Testis (tissue), 2 donors: ENCODE measurements at regions not wholly inside any gene's neighbourhood (a gene's known extent, or its start where the extent isn't known, plus 50 kb on each side); places are given as distances from the start of the nearest gene placed in this dataset.
A peak's percentile ranks its signal among the peaks of the same experiment; 100 is the strongest.

Source experiments
- DNase-seq: peaks from one replicate; pipeline ENCODE4 v3.0.0-alpha.2; 2019
- H3K27ac ChIP-seq, 2 donors: fragments of 200-600 bp; sonication (generic); one replicate each; pipeline ENCODE4 v1.5.1; 2019
- H3K27me3 ChIP-seq: fragments of 200-600 bp; sonication (generic); one replicate; pipeline ENCODE4 v1.5.1; 2019
- H3K36me3 ChIP-seq: fragments of 200-600 bp; sonication (generic); one replicate; pipeline ENCODE4 v1.5.1; 2017; ENCODE audit warnings: low read depth; ENCODE audit errors: missing control alignments
- H3K4me1 ChIP-seq: fragments of 200-600 bp; sonication (generic); one replicate; pipeline ENCODE4 v1.5.1; 2019
- H3K4me3 ChIP-seq, 2 donors: fragments of 200-600 bp; sonication (generic); one replicate each; pipeline ENCODE4 v1.5.1; 2017 to 2019
- H3K9me3 ChIP-seq: fragments of 200-600 bp; sonication (generic); one replicate; pipeline ENCODE4 v1.5.1; 2017
- CTCF ChIP-seq, 3 experiments: fragments of 450-650 bp in 2 of 3; fragments of 200-600 bp in 1 of 3; sonication (generic) in 1 of 3; IDR thresholded peaks; one replicate each; pipeline ENCODE4 v1.5.1; 2016 to 2019; ENCODE audit warnings: antibody characterized with exemption in 3 of 3, mild to moderate bottlenecking in 2 of 3, moderate library complexity in 1 of 3
- POLR2A ChIP-seq: fragments of 450-650 bp; IDR thresholded peaks from one replicate; pipeline ENCODE4 v1.6.1; 2017; ENCODE audit warnings: antibody characterized with exemption, mild to moderate bottlenecking, moderate library complexity
- WGBS, 2 donors: methylation state at CpG; one replicate each; pipeline ENCODE4 v1.1.5; 2018; 5-methylcytosine and 5-hydroxymethylcytosine counted together
- intact Hi-C: fragments of 100-400 bp; cut with DNase I; formaldehyde crosslinking; loops from one replicate; pipeline ENCODE4 v1.15.1; 2023; ENCODE audit warnings: low total_unique reads

GRCh38 chr4:65798498-65799127, 128.3 kb upstream of the EPHA5 start:
- no peaks in the 10 kb centered on the region for H3K9me3 ChIP-seq
- H3K36me3 ChIP-seq: no peaks in the 10 kb centered on the region
- H3K4me3 ChIP-seq: no peak overlapping the region
- no peak for TF ChIP-seq POLR2A
- TF ChIP-seq CTCF (IDR thresholded peaks at IDR 0.05): no peak
- intact Hi-C loops: no loop called here
- WGBS, 2 donors: 82 to 87% methylated on average over 2 of the region's 2 CpGs
- DNase-seq: no peak
- H3K27me3 ChIP-seq: no peaks in the 10 kb centered on the region
- no peak overlapping the region for H3K27ac ChIP-seq
- H3K4me1 ChIP-seq: no peaks in the 10 kb centered on the region

- H3K4me3 ChIP-seq: no peak overlapping the region
- no peaks in the 10 kb centered on the region for H3K27me3 ChIP-seq
- no peak for TF ChIP-seq POLR2A
- no peak for TF ChIP-seq CTCF (IDR thresholded peaks at IDR 0.05)
- H3K27ac ChIP-seq: no peak overlapping the region
- DNase-seq: peak; percentile 30
- H3K4me1 ChIP-seq: no peaks in the 10 kb centered on the region
- H3K36me3 ChIP-seq: no peaks in the 10 kb centered on the region
- H3K9me3 ChIP-seq: no peaks in the 10 kb centered on the region
- WGBS, 2 donors: 35 to 51% methylated on average over 5 of the region's 5 CpGs
- intact Hi-C loops: no loop called here
These were observed 121.6 kb upstream of the EPHA5 start for GRCh38 chr4:65791812-65792308.

- Histone ChIP-seq H3K9me3 (no peaks in the 10 kb centered on the region), H3K36me3 (no peaks in the 10 kb centered on the region), H3K4me3 (no peak overlapping the region), H3K4me1 (no peaks in the 10 kb centered on the region), H3K27me3 (no peaks in the 10 kb centered on the region), H3K27ac (no peak overlapping the region)
- TF ChIP-seq POLR2A (no peak), CTCF (IDR thresholded peaks at IDR 0.05) (no peak)
- intact Hi-C loops: no loop called here
- 46 to 53% methylated on average over 1 of the region's 1 CpG for WGBS, 2 donors
- DNase-seq: no peak
These were observed 121.0 kb upstream of the EPHA5 start for GRCh38 chr4:65791111-65791811.

GRCh38 chr4:65789805-65790204, 119.5 kb upstream of the EPHA5 start:
- H3K9me3 ChIP-seq: no peaks in the 10 kb centered on the region
- no peak for DNase-seq
- WGBS, 2 donors: 67 to 75% methylated on average over 2 of the region's 2 CpGs

More at GRCh38 chr4:65789805-65790204, 119.5 kb upstream of the EPHA5 start:
- no peaks in the 10 kb centered on the region for H3K36me3 ChIP-seq
- H3K4me3 ChIP-seq: no peak overlapping the region
- no peak overlapping the region for H3K27ac ChIP-seq
- H3K27me3 ChIP-seq: no peaks in the 10 kb centered on the region
- intact Hi-C loops: no loop called here
- H3K4me1 ChIP-seq: no peaks in the 10 kb centered on the region
- TF ChIP-seq CTCF (IDR thresholded peaks at IDR 0.05) (no peak), POLR2A (no peak)
